ENCODE measurements at regions not wholly inside any gene's neighbourhood (a gene's known extent, or its start where the extent isn't known, plus 50 kb on each side); places are given as distances from the start of the nearest gene placed in this dataset.

GRCh38 chr14:56955745-56956144 lies 145.5 kb upstream of the OTX2 start:
- intact Hi-C loops (cut with DNase I, micrococcal nuclease): no loop called here
- H3K4me3 ChIP-seq (ENCODE audit: low read length): no peak overlapping the region
- H3K9me3 ChIP-seq (ENCODE audit: control insufficient read depth in 1 of 2, insufficient read depth in 1 of 2, low read length in 2 of 2): peaks cover 0 to 4% of the 10 kb centered on the region in 2 experiments
- no peak for ATAC-seq (ENCODE audit: poor library complexity)
- no peaks in the 10 kb centered on the region for H3K27me3 ChIP-seq (ENCODE audit: control insufficient read depth in 1 of 2, insufficient read depth in 2 of 2, low read length in 2 of 2)
- Mint-ChIP-seq H3K27ac (no peak overlapping the region), H3K27me3 (peaks cover 10% of the 10 kb centered on the region), H3K4me1 (ENCODE audit: low read depth) (no peaks in the 10 kb centered on the region), H3K9me3 (no peaks in the 10 kb centered on the region), H3K4me3 (no peak overlapping the region), H3K36me3 (ENCODE audit: low read depth) (no peaks in the 10 kb centered on the region)
- ChIA-PET POLR2A (no interaction called here), CTCF (no interaction called here)
- no peaks in the 10 kb centered on the region for H3K4me1 ChIP-seq (ENCODE audit: insufficient read depth, low read length)
- no peak for DNase-seq
- H3K27ac ChIP-seq (ENCODE audit: low read depth in 1 of 2, low read length in 2 of 2): no peak overlapping the region
- H3K36me3 ChIP-seq (ENCODE audit: insufficient read depth, low read length): no peaks in the 10 kb centered on the region
- TF ChIP-seq CTCF (IDR thresholded peaks at IDR 0.05): no peak

- no peaks in the 10 kb centered on the region for H3K4me1 ChIP-seq (ENCODE audit: insufficient read depth, low read length)
- H3K27ac Mint-ChIP-seq: no peak overlapping the region
- H3K4me1 Mint-ChIP-seq (ENCODE audit: low read depth): no peaks in the 10 kb centered on the region
- H3K36me3 ChIP-seq (ENCODE audit: insufficient read depth, low read length): no peaks in the 10 kb centered on the region
- peaks cover 7% of the 10 kb centered on the region for H3K27me3 Mint-ChIP-seq
- H3K9me3 Mint-ChIP-seq: no peaks in the 10 kb centered on the region
- POLR2A ChIA-PET: no interaction called here
- no peaks in the 10 kb centered on the region for H3K27me3 ChIP-seq (ENCODE audit: control insufficient read depth in 1 of 2, insufficient read depth in 2 of 2, low read length in 2 of 2)
- peaks cover 0 to 4% of the 10 kb centered on the region in 2 experiments for H3K9me3 ChIP-seq (ENCODE audit: control insufficient read depth in 1 of 2, insufficient read depth in 1 of 2, low read length in 2 of 2)
- H3K36me3 Mint-ChIP-seq (ENCODE audit: low read depth): no peaks in the 10 kb centered on the region
- no peak overlapping the region for H3K27ac ChIP-seq (ENCODE audit: low read depth in 1 of 2, low read length in 2 of 2)
- ATAC-seq (ENCODE audit: poor library complexity): no peak
- DNase-seq: no peak
- no peak for TF ChIP-seq CTCF (IDR thresholded peaks at IDR 0.05)
- no peak overlapping the region for H3K4me3 ChIP-seq (ENCODE audit: low read length)
- no peak overlapping the region for H3K4me3 Mint-ChIP-seq
- CTCF ChIA-PET: no interaction called here
- intact Hi-C loops (cut with DNase I, micrococcal nuclease): no loop called here
These were observed 143.6 kb upstream of the OTX2 start for GRCh38 chr14:56953884-56954283.

GRCh38 chr14:56952766-56953473 lies 142.6 kb upstream of the OTX2 start:
- Mint-ChIP-seq H3K4me1 (ENCODE audit: low read depth) (no peaks in the 10 kb centered on the region), H3K36me3 (ENCODE audit: low read depth) (no peaks in the 10 kb centered on the region), H3K9me3 (no peaks in the 10 kb centered on the region), H3K4me3 (no peak overlapping the region), H3K27ac (no peak overlapping the region), H3K27me3 (peaks cover 7% of the 10 kb centered on the region)
- CTCF ChIA-PET: no interaction called here
- TF ChIP-seq CTCF (IDR thresholded peaks at IDR 0.05): no peak
- no peak for DNase-seq
- ATAC-seq (ENCODE audit: poor library complexity): no peak
- POLR2A ChIA-PET: no interaction called here
- H3K9me3 ChIP-seq (ENCODE audit: control insufficient read depth in 1 of 2, insufficient read depth in 1 of 2, low read length in 2 of 2): peaks cover 0 to 4% of the 10 kb centered on the region in 2 experiments
- no peaks in the 10 kb centered on the region for H3K27me3 ChIP-seq (ENCODE audit: control insufficient read depth in 1 of 2, insufficient read depth in 2 of 2, low read length in 2 of 2)
- no peak overlapping the region for H3K27ac ChIP-seq (ENCODE audit: low read depth in 1 of 2, low read length in 2 of 2)
- H3K4me1 ChIP-seq (ENCODE audit: insufficient read depth, low read length): no peaks in the 10 kb centered on the region
- H3K4me3 ChIP-seq (ENCODE audit: low read length): no peak overlapping the region
- H3K36me3 ChIP-seq (ENCODE audit: insufficient read depth, low read length): no peaks in the 10 kb centered on the region
- intact Hi-C loops (cut with DNase I, micrococcal nuclease): no loop called here

Data from CD4-positive, alpha-beta T cell (primary cell).